ENCODE measurements at regions not wholly inside any gene's neighbourhood (a gene's known extent, or its start where the extent isn't known, plus 50 kb on each side); places are given as distances from the start of the nearest gene placed in this dataset.

GRCh38 chr10:88033793-88034192 is 170.4 kb downstream of the PTEN start:
- TF ChIP-seq CTCF (IDR thresholded peaks at IDR 0.05; ENCODE audit: low read depth, low read length, missing control alignments), result no peak
- no peak overlapping the region for H3K4me3 ChIP-seq (ENCODE audit: low read depth, low read length)
- DNase-seq (ENCODE audit: low read depth), result no peak
- in situ Hi-C loops (cut with HindIII; ENCODE audit: low sequenced_read_pairs), result no loop called here

GRCh38 chr10:88036126-88036525 is 172.7 kb downstream of the PTEN start:
- TF ChIP-seq CTCF (IDR thresholded peaks at IDR 0.05; ENCODE audit: low read depth, low read length, missing control alignments), result no peak
- in situ Hi-C loops (cut with HindIII; ENCODE audit: low sequenced_read_pairs), result no loop called here

GRCh38 chr10:88037623-88038022 is 174.2 kb downstream of the PTEN start:
- TF ChIP-seq CTCF (IDR thresholded peaks at IDR 0.05; ENCODE audit: low read depth, low read length, missing control alignments), result no peak
- in situ Hi-C loops (cut with HindIII; ENCODE audit: low sequenced_read_pairs), result no loop called here
- no peak for DNase-seq (ENCODE audit: low read depth)
- no peak overlapping the region for H3K4me3 ChIP-seq (ENCODE audit: low read depth, low read length)

More at GRCh38 chr10:88036126-88036525, 172.7 kb downstream of the PTEN start:
- no peak for DNase-seq (ENCODE audit: low read depth)
- H3K4me3 ChIP-seq (ENCODE audit: low read depth, low read length), result no peak overlapping the region

- no peak for TF ChIP-seq CTCF (IDR thresholded peaks at IDR 0.05; ENCODE audit: low read depth, low read length, missing control alignments)
- peak; percentile 85 for DNase-seq (ENCODE audit: low read depth)
- no peak overlapping the region for H3K4me3 ChIP-seq (ENCODE audit: low read depth, low read length)
- in situ Hi-C loops (cut with HindIII; ENCODE audit: low sequenced_read_pairs), result no loop called here
These were observed 174.8 kb downstream of the PTEN start for GRCh38 chr10:88038268-88038667.

GRCh38 chr10:88039496-88040200 is 176.2 kb downstream of the PTEN start:
- TF ChIP-seq CTCF (IDR thresholded peaks at IDR 0.05; ENCODE audit: low read depth, low read length, missing control alignments), result no peak
- in situ Hi-C loops (cut with HindIII; ENCODE audit: low sequenced_read_pairs), result no loop called here
- H3K4me3 ChIP-seq (ENCODE audit: low read depth, low read length), result no peak overlapping the region
- no peak for DNase-seq (ENCODE audit: low read depth)

- in situ Hi-C loops (cut with HindIII; ENCODE audit: low sequenced_read_pairs), result no loop called here
- no peak overlapping the region for H3K4me3 ChIP-seq (ENCODE audit: low read depth, low read length)
- TF ChIP-seq CTCF (IDR thresholded peaks at IDR 0.05; ENCODE audit: low read depth, low read length, missing control alignments), result no peak
- DNase-seq (ENCODE audit: low read depth), result no peak
These were observed 178.1 kb downstream of the PTEN start for GRCh38 chr10:88041243-88042159.
